OCI-LY3 (cell line): ENCODE measurements at regions not wholly inside any gene's neighbourhood (a gene's known extent, or its start where the extent isn't known, plus 50 kb on each side); places are given as distances from the start of the nearest gene placed in this dataset.
A peak's percentile ranks its signal among the peaks of the same experiment; 100 is the strongest.

ENCODE experiments used
- H2AFZ ChIP-seq: fragments of 200-600, 300-600 bp; shearing (Covaris generic); 2 replicates; pipeline ENCODE4 v1.6.0; 2014; ENCODE audit warnings: antibody characterized with exemption, low read depth, low read length
- H3K27ac ChIP-seq: fragments of 200-600, 300-600 bp; sonication (generic); 2 replicates; pipeline ENCODE4 v1.5.1; 2014; ENCODE audit warnings: mild to moderate bottlenecking, low read length, moderate library complexity, mixed read lengths
- H3K27me3 ChIP-seq: fragments of 200-600, 300-600 bp; sonication (generic); 2 replicates; pipeline ENCODE4 v1.6.1; 2014; ENCODE audit warnings: low read depth, low read length, mixed read lengths
- H3K36me3 ChIP-seq: fragments of 200-600, 300-600 bp; sonication (generic); replicated peaks from 2 replicates; pipeline ENCODE3; 2014; ENCODE audit warnings: low read depth, low read length, mixed read lengths
- H3K4me1 ChIP-seq: fragments of 300-600, 200-600 bp; sonication (generic); 2 replicates; pipeline ENCODE4 v1.6.1; 2014; ENCODE audit warnings: low read length, mixed read lengths
- H3K4me2 ChIP-seq: fragments of 200-600, 300-600 bp; sonication (generic); 2 replicates; pipeline ENCODE4 v1.6.1; 2014; ENCODE audit warnings: low read length, mixed read lengths
- H3K4me3 ChIP-seq: fragments of 300-600, 200-600 bp; sonication (generic); 2 replicates; pipeline ENCODE4 v1.5.1; 2014; ENCODE audit warnings: antibody characterized with exemption, mild to moderate bottlenecking, low read length, moderate library complexity
- H3K79me2 ChIP-seq: fragments of 300-600, 200-600 bp; shearing (Covaris generic); 2 replicates; pipeline ENCODE4 v1.6.1; 2014; ENCODE audit warnings: mild to moderate bottlenecking, low read length, mixed read lengths
- H3K9ac ChIP-seq: fragments of 300-600, 200-600 bp; shearing (Covaris generic); 2 replicates; pipeline ENCODE4 v1.6.0; 2014; ENCODE audit warnings: mild to moderate bottlenecking, low read length, moderate library complexity
- H3K9me3 ChIP-seq: fragments of 200-600, 300-600 bp; shearing (Covaris generic); 2 replicates; pipeline ENCODE4 v1.6.1; 2014; ENCODE audit warnings: low read length, mixed read lengths; ENCODE audit not compliant: insufficient read depth
- H4K20me1 ChIP-seq: fragments of 200-600, 300-600 bp; sonication (generic); 2 replicates; pipeline ENCODE4 v1.6.1; 2016; ENCODE audit warnings: low read length, mixed read lengths; ENCODE audit not compliant: insufficient read depth
- CTCF ChIP-seq: fragments of 200-600, 300-600 bp; sonication (generic); IDR thresholded peaks from 2 replicates; pipeline ENCODE4 v1.5.1; 2014; ENCODE audit warnings: antibody characterized with exemption, low read length, low read depth
- EZH2phosphoT487 ChIP-seq: fragments of 200-600 bp; shearing (Covaris generic); IDR thresholded peaks from 2 replicates; pipeline ENCODE4 v1.6.1; 2018; ENCODE audit warnings: antibody characterized with exemption, mixed run types, low read depth

GRCh38 chr21:27475363-27475955 lies 508.6 kb upstream of the ADAMTS5 start:
- no peaks in the 10 kb centered on the region for H4K20me1 ChIP-seq
- no peaks in the 10 kb centered on the region for H3K4me1 ChIP-seq
- no peak overlapping the region for H3K9ac ChIP-seq
- H3K9me3 ChIP-seq = no peaks in the 10 kb centered on the region
- TF ChIP-seq EZH2phosphoT487 (no peak), CTCF (no peak)
- H3K79me2 ChIP-seq = no peaks in the 10 kb centered on the region
- H3K4me2 ChIP-seq = no peak overlapping the region
- H3K36me3 ChIP-seq = no peaks in the 10 kb centered on the region
- H3K27me3 ChIP-seq = no peaks in the 10 kb centered on the region
- no peak overlapping the region for H3K4me3 ChIP-seq
- H2AFZ ChIP-seq = no peak overlapping the region
- no peak overlapping the region for H3K27ac ChIP-seq

- H3K9me3 ChIP-seq = no peaks in the 10 kb centered on the region
- no peaks in the 10 kb centered on the region for H3K79me2 ChIP-seq
- no peak overlapping the region for H3K4me3 ChIP-seq
- H2AFZ ChIP-seq = no peak overlapping the region
- H3K9ac ChIP-seq = no peak overlapping the region
- H3K4me1 ChIP-seq = peaks cover 11% of the 10 kb centered on the region
- TF ChIP-seq CTCF (no peak), EZH2phosphoT487 (no peak)
- H3K27ac ChIP-seq = no peak overlapping the region
- no peaks in the 10 kb centered on the region for H3K27me3 ChIP-seq
- no peaks in the 10 kb centered on the region for H3K36me3 ChIP-seq
- no peak overlapping the region for H3K4me2 ChIP-seq
- H4K20me1 ChIP-seq = no peaks in the 10 kb centered on the region
Measured at GRCh38 chr21:27467366-27467765, 500.5 kb upstream of the ADAMTS5 start.

- Histone ChIP-seq H3K4me3 (no peak overlapping the region), H3K79me2 (no peaks in the 10 kb centered on the region), H3K36me3 (no peaks in the 10 kb centered on the region), H2AFZ (no peak overlapping the region), H3K9ac (no peak overlapping the region), H3K4me2 (peak overlapping the region; percentile 49), H3K27ac (peak overlapping the region; percentile 53), H4K20me1 (no peaks in the 10 kb centered on the region), H3K9me3 (no peaks in the 10 kb centered on the region), H3K27me3 (no peaks in the 10 kb centered on the region), H3K4me1 (peaks cover 11% of the 10 kb centered on the region)
- TF ChIP-seq CTCF = peak; percentile 78
- TF ChIP-seq EZH2phosphoT487 = no peak
Measured at GRCh38 chr21:27466140-27466539, 499.3 kb upstream of the ADAMTS5 start.

- no peaks in the 10 kb centered on the region for H3K79me2 ChIP-seq
- H3K4me3 ChIP-seq = no peak overlapping the region
- H3K4me1 ChIP-seq = peaks cover 11% of the 10 kb centered on the region
- no peak overlapping the region for H2AFZ ChIP-seq
- no peak overlapping the region for H3K9ac ChIP-seq
- no peaks in the 10 kb centered on the region for H3K9me3 ChIP-seq
- H3K27ac ChIP-seq = no peak overlapping the region
- no peak overlapping the region for H3K4me2 ChIP-seq
- TF ChIP-seq EZH2phosphoT487 = no peak
- TF ChIP-seq CTCF = no peak
- H3K36me3 ChIP-seq = no peaks in the 10 kb centered on the region
- no peaks in the 10 kb centered on the region for H4K20me1 ChIP-seq
- H3K27me3 ChIP-seq = no peaks in the 10 kb centered on the region
Measured at GRCh38 chr21:27464648-27465047, 497.8 kb upstream of the ADAMTS5 start.
